Mammary epithelial cell (primary cell): ENCODE measurements at regions not wholly inside any gene's neighbourhood (a gene's known extent, or its start where the extent isn't known, plus 50 kb on each side); places are given as distances from the start of the nearest gene placed in this dataset.

Source experiments
- EZH2 ChIP-seq: IDR thresholded peaks from 2 replicates; pipeline ENCODE4 v1.6.1; 2012; ENCODE audit warnings: low read length, inconsistent platforms, borderline replicate concordance
- TF ChIP-seq, protein P1 (sequence below), 2 donors: IDR thresholded peaks in 1 of 2; conservative IDR thresholded peaks in 1 of 2; 2 replicates each; pipeline ENCODE4 v1.5.1; 2011 to 2012; ENCODE audit warnings: inconsistent platforms in 2 of 2, low read length in 2 of 2, mild to moderate bottlenecking in 2 of 2, control low read depth in 1 of 2, low read depth in 1 of 2; ENCODE audit not compliant: insufficient read depth in 1 of 2; ENCODE audit errors: extremely low read depth in 1 of 2

DNA sequence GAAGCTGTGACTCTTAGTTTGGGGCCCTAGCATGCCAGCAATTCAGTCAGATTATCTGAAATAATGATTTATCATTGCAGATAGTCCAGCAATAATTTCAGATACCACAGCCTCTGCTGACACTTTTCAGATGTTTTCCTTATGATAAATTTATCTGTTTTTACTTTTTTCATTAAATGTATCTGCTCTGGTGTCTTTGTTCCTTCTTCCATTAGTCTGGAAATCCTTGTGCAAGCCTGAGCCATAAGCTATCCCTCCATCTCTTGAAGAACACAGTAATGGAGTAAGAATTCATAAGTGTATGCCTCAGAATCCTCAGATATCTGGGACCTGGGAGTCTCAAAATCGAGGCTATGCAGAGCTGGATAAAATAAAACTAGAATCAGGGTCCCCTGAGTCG lies 146.4 kb upstream of the KRR1 start:
- TF ChIP-seq, protein P1, sequence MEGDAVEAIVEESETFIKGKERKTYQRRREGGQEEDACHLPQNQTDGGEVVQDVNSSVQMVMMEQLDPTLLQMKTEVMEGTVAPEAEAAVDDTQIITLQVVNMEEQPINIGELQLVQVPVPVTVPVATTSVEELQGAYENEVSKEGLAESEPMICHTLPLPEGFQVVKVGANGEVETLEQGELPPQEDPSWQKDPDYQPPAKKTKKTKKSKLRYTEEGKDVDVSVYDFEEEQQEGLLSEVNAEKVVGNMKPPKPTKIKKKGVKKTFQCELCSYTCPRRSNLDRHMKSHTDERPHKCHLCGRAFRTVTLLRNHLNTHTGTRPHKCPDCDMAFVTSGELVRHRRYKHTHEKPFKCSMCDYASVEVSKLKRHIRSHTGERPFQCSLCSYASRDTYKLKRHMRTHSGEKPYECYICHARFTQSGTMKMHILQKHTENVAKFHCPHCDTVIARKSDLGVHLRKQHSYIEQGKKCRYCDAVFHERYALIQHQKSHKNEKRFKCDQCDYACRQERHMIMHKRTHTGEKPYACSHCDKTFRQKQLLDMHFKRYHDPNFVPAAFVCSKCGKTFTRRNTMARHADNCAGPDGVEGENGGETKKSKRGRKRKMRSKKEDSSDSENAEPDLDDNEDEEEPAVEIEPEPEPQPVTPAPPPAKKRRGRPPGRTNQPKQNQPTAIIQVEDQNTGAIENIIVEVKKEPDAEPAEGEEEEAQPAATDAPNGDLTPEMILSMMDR (conservative IDR thresholded peaks at IDR 0.05 in 1 of 2, IDR thresholded peaks at IDR 0.05 in 1 of 2; ENCODE audit: extremely low read depth in 1 of 2, insufficient read depth in 1 of 2, low read depth in 1 of 2, low read length in 2 of 2), result no peak
- TF ChIP-seq EZH2, result no peak
